ENCODE measurements at regions not wholly inside any gene's neighbourhood (a gene's known extent, or its start where the extent isn't known, plus 50 kb on each side); places are given as distances from the start of the nearest gene placed in this dataset.
"Not testable (repeated sequence)": the region's sequence is repeated elsewhere in the genome, so short reads cannot be mapped to it uniquely, and the experiment has no call there.

DNA sequence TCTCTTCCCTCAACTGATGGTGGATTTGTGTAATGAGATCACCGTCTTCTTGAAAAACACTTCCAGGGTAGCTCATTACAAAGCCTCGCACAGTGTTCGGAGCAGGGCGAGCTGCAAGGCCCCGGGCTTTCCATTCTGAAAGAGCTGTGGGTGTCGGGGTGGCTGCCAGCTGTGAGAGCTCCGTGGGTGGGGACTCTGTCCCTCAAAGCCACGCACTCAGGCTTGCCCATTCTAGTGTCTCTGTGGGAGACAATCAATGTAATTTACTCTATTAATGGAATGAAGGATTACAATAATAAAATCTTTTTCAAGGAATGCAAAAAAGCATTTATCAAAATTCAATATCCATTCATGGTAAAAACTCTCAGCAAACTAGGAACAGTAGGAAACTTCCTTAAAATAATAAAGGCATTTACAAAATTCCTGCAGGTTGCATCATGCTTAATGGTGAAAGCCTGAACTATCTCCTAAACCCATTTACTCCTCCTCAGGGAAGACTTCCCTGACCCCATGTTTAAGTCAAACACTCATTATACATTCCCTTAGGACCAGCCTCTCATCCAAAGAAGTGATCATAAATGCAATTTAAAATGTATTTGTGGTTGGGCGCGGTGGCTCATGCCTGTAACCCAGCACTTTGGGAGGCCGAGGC lies 224.5 kb upstream of the PLGLB1 start:
- TF ChIP-seq, protein P1, sequence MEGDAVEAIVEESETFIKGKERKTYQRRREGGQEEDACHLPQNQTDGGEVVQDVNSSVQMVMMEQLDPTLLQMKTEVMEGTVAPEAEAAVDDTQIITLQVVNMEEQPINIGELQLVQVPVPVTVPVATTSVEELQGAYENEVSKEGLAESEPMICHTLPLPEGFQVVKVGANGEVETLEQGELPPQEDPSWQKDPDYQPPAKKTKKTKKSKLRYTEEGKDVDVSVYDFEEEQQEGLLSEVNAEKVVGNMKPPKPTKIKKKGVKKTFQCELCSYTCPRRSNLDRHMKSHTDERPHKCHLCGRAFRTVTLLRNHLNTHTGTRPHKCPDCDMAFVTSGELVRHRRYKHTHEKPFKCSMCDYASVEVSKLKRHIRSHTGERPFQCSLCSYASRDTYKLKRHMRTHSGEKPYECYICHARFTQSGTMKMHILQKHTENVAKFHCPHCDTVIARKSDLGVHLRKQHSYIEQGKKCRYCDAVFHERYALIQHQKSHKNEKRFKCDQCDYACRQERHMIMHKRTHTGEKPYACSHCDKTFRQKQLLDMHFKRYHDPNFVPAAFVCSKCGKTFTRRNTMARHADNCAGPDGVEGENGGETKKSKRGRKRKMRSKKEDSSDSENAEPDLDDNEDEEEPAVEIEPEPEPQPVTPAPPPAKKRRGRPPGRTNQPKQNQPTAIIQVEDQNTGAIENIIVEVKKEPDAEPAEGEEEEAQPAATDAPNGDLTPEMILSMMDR (optimal IDR thresholded peaks at IDR 0.05 in 1 of 3, IDR thresholded peaks at IDR 0.05 in 1 of 3, conservative IDR thresholded peaks at IDR 0.05 in 1 of 3; ENCODE audit: extremely low read depth in 1 of 3, insufficient read depth in 2 of 3, low read length in 3 of 3): not testable (repeated sequence)
- not testable (repeated sequence) for TF ChIP-seq EZH2 (IDR thresholded peaks at IDR 0.05; ENCODE audit: low read length)
